ENCODE measurements at regions not wholly inside any gene's neighbourhood (a gene's known extent, or its start where the extent isn't known, plus 50 kb on each side); places are given as distances from the start of the nearest gene placed in this dataset.
"Not testable (repeated sequence)": the region's sequence is repeated elsewhere in the genome, so short reads cannot be mapped to it uniquely, and the experiment has no call there.

DNA sequence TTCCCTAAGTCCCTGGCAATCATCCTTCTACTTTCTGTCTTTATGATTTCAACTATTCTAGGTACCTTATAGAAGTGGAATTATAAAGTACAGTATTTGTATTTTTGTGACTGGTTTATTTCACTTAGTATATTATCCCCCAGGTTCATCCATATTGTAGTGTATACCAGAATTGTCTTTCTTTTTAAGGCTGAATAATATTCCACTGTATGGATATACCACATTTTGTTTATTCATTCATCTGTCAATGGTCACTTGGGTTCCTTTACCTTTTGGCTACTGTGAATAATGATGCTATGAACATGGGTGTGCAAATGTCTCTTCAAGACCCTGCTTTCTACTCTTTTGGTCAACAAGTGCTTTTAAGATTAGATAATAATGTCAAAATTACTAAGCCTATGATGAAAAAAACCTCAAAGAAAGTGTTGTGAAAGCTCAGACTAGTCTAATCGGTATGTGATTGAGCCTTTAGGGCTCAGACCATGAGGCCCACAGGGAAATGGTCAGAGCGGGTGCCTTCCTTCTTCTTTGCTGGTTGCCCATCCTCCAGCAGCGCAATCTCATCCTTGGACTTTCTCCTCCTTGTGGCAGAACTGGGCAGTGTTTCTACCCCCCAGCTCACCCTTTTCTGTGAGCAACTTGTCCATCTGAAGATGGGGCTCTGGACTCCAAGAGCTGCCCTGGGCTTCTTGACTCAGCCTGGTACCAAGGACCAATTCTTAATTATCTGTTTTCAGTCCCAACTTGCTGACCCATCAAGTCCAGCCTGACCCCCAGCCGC lies 105.4 kb downstream of the TTC8 start:
- DNase-seq (ENCODE audit: low spot score): no peak

DNA sequence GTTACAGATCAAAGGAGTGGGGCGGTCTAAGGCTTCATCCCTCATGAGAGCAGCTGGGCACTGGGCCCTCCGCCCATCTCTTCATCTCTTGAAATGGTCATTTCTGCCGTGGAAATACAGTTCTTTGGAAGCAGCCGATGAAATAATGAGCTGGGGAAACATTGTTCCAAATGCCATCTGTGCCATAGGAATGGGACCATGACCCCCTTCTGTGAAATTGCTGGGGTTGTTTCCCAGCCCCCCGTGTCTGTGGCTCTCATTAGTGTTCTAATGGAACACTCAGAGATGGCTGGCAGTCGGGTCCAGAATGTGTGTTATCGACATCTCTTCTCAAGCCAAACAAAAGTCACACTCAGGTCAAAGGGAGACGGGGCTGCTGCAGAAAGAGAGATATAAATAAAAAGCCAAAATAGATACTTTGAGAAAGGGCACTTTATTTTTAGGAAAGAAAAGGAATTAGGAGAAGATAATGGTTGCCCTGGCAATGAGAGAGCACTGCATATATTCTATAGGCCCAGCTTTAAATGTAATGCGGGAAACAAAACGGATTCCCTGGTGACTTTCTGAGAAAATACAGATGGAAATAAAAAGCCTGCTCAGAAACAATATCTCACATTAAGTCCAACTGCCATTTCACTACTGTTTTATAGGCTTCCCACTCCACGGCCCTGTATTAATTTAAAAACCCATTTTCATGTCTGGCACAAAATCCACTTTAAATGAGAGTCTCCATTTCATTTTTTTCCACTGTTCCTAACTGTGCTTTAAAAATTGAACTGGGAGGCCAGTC lies 107.1 kb downstream of the TTC8 start:
- DNase-seq (ENCODE audit: low spot score): no peak

DNA sequence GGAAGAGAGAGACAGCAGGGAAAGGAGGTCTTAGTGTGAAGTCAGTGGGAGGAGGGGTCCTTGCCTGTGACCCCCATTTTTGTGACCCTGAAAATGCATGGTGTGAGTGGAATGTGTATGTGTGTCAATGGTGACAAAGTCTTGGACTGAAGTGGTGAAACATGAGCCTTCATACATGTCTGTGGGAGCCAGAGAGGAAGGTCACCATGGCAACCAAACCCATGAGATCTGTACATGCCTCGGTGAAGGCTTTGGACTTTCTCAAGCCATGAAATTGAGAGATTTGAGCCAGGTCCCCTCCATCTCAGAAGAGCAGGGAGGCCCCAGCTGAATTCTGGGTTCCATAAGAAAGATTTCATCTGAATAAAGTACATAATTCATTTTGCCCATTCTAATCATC lies 108.7 kb downstream of the TTC8 start:
- no peak for DNase-seq (ENCODE audit: low spot score)

DNA sequence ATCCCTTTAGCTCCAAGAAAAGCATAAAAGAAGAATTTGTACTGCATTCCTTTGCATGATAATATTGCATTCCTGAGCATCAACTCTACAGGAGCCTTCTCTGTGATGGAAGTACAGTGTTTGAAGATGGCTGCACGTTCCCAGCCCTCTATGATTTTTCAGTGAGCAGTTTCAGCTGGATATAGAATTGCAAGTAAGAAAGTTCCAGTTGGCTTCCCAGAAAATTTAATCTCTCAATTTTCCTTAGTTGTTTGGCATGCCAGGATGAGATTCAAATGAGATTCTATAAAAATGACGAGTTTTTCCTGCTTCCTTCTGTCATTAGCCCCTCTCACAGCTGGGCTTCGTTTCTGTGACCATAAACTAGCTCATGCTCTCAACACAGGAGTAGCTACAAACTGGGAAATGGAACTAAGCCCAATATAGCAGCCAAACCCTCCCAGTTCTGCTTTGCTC lies 109.9 kb downstream of the TTC8 start:
- DNase-seq (ENCODE audit: low spot score): no peak

DNA sequence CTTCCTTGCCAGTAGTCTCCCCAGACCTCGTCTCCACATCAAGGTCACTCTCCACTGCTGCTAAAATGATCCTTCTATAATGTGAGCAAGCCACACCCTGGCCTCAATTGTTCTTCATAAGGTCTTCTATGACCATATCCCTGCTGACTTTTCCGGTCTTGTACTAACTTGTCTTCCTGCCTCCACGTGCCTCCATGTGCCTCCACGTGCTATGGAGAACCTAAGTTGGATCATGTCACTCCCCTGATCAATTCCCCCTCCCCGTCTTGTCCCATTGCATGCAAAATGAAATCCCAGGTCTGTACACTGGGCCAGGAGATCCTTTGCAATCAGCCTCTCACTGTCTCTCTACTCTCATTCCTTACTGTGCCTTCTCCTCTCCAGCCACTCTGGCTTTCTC lies 110.6 kb downstream of the TTC8 start:
- DNase-seq (ENCODE audit: low spot score): no peak

DNA sequence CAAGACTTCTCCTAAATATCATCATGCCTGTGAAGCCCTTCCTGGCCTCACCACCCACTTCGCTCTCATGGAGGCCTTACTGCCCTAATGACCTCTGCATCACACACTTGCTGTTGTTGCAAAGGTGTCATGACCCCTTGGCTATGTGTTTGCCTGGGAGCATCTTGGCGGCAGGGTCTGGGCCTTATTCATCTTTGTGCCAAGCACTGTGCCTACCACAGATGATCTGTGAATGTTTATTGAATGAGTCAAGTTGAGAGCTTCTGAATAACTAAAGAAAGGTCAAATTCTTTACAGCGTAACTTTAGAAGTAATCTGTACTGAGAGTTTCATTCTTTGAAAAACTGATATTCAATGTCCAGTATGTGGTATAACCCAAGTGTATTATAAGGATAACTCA lies 113.3 kb downstream of the TTC8 start:
- DNase-seq (ENCODE audit: low spot score): no peak

DNA sequence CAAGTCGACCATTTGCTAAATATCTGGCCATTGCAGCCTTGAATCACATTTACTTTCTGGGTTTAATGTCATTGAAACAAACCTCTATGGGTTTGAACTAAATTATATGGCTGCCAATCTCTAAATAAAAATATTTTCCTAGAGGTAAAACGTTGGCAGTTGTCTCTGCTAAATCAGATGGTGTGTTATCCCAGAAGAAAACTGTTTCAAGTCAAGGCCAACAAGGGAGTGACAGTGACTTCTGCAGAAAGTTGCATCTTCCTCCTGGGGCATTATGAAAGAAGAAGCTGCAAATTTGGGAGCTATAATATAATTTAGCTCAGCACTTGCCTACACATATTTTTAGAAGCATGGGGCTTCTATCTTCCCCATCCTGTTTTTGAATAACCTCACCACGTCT lies 116.2 kb downstream of the TTC8 start:
- DNase-seq (ENCODE audit: low spot score): no peak

DNA sequence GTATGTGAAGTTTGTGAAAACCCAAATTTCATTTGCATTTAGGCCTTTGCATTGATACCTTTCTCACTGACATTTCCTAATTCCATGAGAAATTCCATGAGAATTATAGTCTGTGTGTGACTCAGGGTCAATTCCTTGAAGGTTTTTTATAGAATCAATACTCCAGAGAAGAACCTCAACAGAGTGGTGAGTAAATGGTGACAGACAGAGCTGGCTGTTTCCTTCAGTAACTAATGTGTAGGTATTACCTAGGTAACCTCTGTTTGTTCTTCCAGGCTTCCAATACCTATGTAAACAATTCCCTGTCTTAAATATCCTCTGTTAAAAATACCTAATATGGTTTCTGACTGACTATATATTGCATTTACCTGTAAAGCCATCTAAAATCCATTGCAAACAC lies 117.0 kb downstream of the TTC8 start:
- DNase-seq (ENCODE audit: low spot score): no peak

DNA sequence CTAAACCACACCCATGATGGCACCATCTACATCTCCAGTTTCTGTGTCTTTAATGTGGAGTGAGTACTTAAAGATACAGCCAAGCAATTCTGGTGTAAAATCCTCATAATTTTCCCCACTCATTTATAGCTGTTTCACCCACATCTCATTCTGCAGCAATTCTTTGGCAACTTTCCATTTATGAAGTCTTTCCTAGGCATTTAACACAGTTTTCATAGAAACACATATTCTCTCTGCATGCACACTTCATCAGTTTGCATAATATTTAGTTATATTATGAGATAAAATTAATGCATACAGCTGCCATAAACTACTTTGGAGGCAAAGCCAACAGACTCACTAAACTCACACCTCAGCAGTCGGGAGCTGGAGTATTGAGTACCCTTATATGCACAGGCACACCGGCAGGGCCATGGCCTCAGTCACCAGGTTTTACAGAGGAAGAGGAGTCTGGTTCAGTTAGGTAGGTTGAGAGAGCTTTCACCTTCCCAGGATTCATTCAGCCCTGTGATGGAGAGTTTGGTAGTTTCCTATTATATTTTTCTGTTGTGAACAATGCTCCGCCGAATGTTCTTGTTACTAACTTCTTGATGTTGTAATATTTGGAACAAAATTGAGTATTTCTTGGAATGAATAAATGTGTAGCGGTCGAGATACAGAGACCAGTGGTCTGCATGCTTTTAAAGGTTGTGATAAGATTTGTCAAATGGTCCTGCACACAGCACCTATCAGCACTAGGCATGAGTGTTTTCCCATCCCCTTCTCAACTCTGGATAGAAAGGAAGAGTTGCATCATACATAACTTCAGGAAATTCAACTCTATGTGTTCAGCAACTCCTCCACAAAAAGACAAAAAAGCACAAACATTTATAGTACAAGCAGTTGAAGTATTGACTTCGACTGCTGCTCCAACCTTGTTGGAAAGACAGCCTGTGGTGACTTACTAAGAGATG lies 123.5 kb downstream of the TTC8 start:
- no peak for DNase-seq (ENCODE audit: low spot score)

DNA sequence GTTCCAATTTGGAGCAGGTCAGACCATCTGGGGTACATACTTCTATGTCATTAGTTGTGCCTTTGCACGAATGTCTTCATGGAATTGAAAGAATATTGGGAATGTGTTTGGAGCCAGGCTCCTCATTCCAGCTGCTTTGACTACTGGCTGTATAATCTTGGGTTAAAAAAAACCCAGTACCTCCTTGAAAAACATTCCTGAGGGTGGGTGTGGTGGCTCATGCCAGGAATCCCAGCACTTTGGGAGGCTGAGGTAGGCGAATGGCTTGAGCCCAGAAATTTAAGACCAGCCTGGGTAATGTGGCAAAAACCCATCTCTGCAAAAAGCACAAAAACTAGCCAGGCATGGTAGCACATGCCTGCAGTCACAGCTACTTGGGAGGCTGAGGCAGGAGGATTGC lies 125.6 kb downstream of the TTC8 start:
- no peak for DNase-seq (ENCODE audit: low spot score)

DNA sequence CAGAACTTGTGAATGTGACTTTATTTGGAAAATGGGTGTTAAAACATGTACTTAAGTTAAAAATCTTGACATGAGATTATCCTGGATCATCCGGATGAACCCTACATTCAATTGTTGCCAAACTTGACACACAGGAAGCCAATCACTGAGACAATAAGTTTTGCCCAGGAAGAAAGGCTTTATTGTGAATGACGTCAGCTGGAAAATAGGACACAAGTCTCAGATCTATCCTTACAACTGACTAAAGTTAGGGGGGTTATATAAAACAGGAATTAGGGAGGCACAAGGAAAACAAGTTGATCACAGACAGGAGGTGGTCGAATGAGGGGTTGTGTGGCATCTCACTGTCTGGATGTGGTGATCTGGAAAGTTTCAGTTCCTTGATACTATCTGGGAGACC lies 126.9 kb downstream of the TTC8 start:
- DNase-seq (ENCODE audit: low spot score): no peak

DNA sequence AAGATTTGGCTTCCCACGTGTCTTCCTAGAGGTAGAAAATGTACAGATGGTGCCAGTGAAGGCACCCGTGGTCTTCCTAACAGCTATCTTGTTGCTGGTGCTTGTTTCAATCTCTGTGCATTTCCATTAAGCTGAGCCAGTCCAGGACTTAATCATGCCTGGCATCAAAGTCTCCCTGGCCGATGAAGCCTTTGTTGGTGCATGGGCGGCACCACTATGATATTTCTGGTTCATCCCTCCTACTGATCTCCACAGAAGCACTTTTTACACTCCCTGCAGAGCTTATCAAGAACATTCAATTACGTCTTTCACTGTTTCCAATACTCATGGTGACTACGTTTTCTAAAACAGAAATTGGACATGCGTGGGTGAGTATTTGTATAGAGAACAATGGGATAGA lies 128.4 kb downstream of the TTC8 start:
- no peak for DNase-seq (ENCODE audit: low spot score)

DNA sequence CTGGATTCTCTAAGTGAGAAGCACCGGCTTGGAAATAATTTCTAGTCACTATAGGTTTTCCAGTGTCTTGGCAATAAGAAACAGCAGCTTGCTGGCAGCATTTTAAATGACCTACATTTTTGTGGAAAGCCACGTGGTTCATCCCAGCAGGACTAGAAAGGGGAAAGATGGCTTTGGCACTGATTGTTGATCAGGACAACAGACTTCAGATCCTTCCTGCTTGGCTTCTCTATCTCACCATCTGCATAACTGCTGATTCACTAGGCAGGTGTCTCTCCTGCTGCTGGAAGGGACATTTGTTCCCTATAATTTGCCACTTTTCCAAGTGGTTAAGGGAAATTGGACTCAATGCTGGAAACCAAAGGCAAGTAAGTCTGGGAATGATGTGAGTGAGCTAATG lies 131.0 kb downstream of the TTC8 start:
- DNase-seq (ENCODE audit: low spot score): no peak

DNA sequence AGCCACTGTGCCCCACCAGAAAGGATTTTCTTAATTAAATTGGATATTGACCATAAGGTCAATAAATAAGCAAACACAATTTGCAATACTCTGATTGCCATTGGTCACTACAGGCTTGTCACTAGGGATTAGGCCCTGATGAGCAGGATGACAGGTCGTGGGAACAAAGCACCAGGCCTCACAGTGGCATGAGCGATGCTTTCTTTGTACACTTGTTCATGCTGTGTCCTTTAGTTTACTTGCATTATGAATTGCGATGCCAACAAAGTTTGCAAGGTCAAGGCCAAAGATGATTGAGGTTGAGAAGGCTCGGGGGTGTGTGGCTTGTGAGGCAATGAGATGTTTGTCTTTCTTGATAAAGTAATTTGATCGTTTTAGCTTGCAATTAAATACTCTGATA lies 136.0 kb downstream of the TTC8 start:
- no peak for DNase-seq (ENCODE audit: low spot score)

DNA sequence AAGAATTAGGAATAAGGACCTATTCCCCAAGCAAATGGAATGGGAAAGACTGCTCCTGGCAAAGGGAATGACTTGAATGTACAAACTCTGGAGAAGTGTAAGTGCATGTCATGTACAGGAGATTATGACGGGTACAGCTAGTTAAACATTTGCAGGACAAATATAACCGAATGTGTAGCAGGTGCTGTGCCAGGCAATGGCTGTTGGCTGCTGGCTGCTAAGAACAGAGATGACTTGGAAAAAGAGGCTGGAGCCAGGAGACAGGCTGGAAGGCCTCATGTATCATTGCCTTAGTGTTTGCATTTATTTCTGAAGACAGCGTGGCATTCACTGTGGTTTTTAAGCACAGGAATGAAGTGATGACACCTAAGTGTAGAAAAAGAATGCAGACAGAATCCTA lies 136.8 kb downstream of the TTC8 start:
- no peak for DNase-seq (ENCODE audit: low spot score)

DNA sequence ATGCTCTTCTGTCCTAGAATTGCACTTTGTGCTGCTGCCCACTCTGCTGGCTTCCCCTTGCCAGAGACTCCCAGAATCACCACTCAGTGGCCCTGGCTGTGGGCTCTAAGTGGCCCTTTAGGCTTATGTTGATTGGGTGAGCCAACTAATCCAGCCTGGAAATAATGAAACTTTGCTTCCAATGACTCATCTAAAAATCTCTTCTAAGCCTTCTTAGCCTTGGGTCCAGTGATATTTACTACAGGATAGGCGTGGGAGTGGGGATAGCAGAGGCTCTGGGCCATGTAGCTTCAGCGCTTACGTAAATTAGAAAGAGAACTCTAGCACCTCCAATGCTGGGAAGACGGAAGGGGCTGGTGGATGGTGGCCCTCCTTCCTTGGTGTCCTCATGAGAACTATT lies 137.9 kb downstream of the TTC8 start:
- no peak for DNase-seq (ENCODE audit: low spot score)

DNA sequence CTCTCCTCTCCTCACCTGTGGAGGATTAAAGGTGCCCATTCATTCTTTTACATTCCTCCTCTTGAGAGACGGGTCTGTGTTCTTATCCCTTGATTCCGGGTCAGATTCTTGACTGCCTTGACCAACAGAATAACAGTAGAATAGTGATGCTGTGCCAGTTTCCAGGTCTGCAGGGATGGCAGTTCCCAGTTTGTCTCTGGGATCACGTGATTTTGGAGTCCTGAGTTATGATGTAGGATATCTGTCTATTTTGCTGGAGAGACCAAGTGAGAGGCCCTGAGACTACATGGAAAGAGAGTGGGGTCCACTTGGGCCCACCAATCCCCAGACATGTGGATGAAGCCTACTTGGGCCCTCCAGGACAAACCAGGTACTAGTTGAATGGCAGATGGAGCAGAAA lies 142.8 kb downstream of the TTC8 start:
- DNase-seq (ENCODE audit: low spot score): no peak

DNA sequence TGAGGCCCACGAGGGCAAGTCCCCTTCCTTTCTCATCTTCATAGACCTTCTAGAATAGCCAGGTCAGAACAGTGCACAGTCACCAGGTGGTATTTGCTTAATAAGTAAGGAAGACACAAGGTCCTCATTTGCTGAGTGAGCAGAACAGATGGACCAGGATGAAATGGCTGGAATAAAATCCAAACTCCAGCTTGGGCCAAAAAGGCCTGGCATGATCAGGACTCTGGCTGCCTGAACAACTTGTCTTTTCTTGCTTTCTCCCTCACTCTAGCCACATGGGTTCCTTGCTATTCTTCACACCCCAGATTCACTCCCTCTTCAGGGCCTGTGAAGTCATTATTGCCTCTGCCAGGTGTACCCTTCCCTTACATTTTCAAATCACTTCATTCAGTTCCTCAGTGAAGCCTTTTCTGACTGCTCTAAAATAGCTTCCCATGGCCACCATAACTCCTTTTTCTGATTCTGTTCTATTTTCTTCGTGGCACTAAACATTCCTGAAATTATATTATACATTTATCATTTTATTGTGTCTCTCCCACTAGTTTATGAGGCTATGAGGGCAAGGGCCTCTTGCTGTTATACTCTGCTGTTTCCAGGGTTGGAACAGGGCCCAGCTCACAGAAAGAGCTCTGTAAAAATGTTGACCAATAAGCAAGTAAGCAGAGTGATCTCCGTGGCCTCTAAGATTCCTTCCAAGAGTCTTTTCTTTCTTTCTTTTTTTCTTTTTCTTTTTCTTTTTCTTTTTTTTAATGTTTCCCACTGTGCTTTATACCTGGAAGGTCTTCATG lies 150.8 kb downstream of the TTC8 start:
- DNase-seq (ENCODE audit: low spot score): no peak

DNA sequence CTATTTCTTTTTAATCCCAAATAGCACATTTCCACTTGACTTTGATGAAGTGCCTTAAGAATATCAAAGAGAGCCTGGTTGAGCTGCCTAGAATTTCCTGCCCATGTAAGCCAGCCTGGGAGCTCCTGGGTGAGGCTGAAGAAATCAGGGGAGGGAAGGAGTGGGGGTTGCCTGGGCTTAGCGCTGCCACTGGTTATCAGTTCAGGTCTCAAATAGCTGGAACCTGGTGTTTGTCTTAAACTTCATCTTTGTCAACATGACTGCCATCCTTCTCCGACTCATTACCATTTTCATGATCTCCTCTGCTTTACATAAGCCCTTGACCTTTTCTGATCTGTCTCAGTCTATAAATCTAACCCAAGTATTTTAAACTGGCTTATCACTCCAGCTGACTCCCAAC lies 151.5 kb downstream of the TTC8 start:
- DNase-seq (ENCODE audit: low spot score): no peak

DNA sequence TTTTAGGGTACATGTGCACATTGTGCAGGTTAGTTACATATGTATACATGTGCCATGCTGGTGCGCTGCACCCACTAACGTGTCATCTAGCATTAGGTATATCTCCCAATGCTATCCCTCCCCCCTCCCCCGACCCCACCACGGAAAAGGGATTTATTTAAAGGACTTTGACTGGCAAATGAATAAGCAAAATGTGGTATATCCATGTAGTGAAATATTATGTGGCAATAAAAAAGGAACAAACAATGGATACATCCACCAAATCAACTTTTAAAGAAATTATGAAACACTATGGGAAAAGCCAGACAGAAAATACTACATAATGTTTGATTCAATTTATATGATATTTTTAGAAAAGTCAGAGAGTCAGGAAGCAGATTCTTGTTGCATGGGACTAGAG lies 156.5 kb downstream of the TTC8 start:
- DNase-seq (ENCODE audit: low spot score): not testable (repeated sequence)

DNA sequence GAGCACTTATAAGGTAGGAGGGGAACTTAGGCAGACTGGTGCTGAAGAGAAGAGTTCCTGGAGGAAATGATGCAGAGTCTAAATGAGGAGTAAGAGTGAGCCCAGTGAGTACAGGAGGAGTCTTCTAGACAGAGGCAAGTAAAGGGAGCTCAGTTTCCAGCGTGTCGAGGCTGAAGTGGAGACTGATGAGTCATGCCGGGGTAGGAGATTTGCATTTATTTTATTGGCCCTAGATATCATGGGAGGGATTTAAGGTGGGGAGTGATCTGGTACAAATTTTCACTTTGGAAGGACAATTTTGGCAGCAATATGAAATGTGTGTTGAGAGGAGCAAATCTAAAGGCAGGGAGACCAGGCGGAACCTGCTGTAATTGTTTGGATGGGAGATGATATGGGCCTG lies 157.5 kb downstream of the TTC8 start:
- no peak for DNase-seq (ENCODE audit: low spot score)

DNA sequence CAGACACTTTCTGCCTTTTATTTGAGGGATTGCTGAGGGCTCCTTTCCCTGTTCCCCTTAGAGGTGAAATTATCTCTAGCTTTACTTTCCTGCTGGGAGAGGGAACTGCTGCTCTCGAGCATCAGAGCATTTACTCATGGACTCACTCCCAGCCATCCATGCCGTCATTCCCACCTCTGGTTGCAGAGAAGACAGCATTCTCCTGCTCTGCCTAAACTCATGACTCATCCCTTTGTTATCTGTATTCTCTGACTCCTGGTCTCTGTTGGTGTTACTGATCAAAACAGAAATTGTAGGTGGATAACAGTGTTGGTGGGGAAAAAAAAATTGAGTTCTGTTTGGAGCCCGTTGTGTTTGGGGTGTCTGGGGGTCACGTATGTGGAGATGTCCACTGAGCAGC lies 159.3 kb downstream of the TTC8 start:
- no peak for DNase-seq (ENCODE audit: low spot score)

Measured in activated CD4-positive, alpha-beta T cell treated with anti-CD3 and anti-CD28 coated beads, Interleukin-2, Interleukin-4, amounts not matched to agents 100 ng/mL and 50 ng/mL, durations not matched to agents 16 hours and 8 hours (primary cell).